ENCODE measurements at regions not wholly inside any gene's neighbourhood (a gene's known extent, or its start where the extent isn't known, plus 50 kb on each side); places are given as distances from the start of the nearest gene placed in this dataset.

DNA sequence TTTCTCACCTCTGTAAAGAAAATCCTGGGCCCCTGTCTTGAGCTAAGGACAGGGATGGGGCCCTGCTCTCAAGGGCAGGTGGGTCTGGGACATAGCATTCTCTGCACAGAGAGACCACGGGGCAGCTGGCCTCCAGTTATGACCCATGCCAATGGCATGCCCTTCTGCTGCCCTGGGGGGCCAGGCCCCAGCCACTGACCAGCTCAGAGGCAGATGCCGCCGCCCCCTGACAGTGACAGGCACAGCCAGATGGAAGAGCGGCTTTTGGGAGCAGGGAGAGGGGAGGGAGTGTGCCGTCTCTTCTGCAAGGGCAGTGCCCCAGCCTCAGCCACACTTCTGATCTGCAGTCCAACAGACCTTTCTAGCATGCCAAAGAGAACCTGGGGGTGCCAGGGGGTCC lies 114.8 kb upstream of the NAV2 start:
- H3K4me3 ChIP-seq (ENCODE audit: low read depth, low read length): no peak overlapping the region
- no peak for DNase-seq (ENCODE audit: low read depth)
- TF ChIP-seq, protein P1, sequence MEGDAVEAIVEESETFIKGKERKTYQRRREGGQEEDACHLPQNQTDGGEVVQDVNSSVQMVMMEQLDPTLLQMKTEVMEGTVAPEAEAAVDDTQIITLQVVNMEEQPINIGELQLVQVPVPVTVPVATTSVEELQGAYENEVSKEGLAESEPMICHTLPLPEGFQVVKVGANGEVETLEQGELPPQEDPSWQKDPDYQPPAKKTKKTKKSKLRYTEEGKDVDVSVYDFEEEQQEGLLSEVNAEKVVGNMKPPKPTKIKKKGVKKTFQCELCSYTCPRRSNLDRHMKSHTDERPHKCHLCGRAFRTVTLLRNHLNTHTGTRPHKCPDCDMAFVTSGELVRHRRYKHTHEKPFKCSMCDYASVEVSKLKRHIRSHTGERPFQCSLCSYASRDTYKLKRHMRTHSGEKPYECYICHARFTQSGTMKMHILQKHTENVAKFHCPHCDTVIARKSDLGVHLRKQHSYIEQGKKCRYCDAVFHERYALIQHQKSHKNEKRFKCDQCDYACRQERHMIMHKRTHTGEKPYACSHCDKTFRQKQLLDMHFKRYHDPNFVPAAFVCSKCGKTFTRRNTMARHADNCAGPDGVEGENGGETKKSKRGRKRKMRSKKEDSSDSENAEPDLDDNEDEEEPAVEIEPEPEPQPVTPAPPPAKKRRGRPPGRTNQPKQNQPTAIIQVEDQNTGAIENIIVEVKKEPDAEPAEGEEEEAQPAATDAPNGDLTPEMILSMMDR (conservative IDR thresholded peaks at IDR 0.05; ENCODE audit: low read depth, low read length): no peak

DNA sequence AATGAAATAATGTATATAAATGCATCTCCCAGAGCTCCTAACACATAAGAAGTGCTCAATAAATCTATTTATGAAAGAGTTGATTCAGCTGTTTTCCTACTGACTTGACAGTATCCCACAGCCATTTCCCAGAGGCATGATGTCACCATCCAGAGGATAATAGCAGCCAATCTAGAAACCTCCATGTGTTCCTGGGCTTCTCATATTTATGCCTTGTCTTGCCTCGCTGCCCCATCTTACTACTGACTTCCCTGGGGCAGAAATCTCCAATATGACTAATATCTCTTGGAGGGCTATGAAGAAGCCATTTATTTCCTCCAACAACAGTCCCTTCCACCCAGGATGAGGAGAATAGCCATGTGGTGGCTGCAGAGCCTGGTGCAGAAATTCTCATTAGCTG lies 115.4 kb upstream of the NAV2 start:
- H3K4me3 ChIP-seq (ENCODE audit: low read depth, low read length): no peak overlapping the region
- DNase-seq (ENCODE audit: low read depth): peak; percentile 44
- TF ChIP-seq, protein P1 (conservative IDR thresholded peaks at IDR 0.05; ENCODE audit: low read depth, low read length): no peak

DNA sequence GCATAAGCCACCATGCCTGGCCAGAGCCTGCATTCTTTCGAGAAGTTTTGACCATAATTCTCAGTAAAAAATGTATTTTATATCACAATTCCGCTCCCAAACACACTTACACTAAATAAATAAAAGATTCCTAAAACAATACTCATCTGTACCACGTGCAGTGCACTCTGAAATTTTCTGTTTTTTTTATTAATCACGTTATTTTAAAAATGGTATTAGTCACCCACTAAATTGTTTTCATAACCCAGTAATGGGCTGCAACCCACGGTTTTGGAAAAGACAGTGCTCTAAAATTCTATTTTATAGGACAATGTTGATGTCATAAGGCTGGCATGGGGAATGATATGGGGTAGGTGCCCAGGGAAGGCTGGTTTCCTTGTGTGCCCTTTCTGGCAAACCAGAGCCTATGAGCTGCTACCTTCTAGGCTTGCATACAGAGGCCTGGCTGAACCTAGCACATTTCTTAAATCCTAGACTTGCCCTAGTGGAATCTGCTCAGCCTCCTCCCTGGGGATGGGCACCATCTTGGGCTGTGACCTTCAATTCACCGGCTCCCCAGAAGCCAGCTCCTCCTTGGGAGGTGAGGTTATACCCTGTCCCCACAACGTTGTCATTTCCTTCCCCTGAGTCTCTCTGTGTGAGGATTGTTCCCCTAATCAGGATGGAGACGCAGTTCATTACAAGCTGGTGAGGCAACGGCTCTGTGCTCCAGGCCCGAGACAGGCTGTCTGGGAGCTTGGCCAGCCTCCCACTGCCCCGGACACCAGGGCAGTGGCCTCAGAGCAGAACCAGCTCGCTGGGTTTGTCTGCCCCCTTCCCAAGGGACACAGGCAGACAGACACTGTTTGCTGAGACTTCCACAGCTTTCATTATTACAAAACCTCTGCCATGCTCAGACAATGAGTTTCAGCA lies 116.5 kb upstream of the NAV2 start:
- no peak overlapping the region for H3K4me3 ChIP-seq (ENCODE audit: low read depth, low read length)
- DNase-seq (ENCODE audit: low read depth): peak; percentile 84
- TF ChIP-seq, protein P1 (conservative IDR thresholded peaks at IDR 0.05; ENCODE audit: low read depth, low read length): no peak

DNA sequence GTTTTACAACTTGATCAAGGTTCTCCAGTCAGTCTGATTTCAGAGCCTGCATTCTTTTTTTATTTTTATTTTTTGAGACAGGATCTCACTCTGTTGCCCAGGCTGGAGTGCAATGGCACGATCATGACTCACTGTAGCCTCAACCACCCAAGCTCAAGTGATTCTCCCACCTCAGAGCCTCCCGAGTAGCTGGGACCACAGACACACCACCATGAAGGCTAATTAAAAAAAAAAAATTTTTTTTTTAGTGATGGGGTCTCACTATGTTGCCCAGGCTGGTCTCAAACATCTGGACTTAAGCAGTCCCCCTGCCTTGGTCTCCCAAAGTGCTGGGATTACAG lies 117.2 kb upstream of the NAV2 start:
- H3K4me3 ChIP-seq (ENCODE audit: low read depth, low read length): no peak overlapping the region
- TF ChIP-seq, protein P1 (conservative IDR thresholded peaks at IDR 0.05; ENCODE audit: low read depth, low read length): no peak
- no peak for DNase-seq (ENCODE audit: low read depth)

DNA sequence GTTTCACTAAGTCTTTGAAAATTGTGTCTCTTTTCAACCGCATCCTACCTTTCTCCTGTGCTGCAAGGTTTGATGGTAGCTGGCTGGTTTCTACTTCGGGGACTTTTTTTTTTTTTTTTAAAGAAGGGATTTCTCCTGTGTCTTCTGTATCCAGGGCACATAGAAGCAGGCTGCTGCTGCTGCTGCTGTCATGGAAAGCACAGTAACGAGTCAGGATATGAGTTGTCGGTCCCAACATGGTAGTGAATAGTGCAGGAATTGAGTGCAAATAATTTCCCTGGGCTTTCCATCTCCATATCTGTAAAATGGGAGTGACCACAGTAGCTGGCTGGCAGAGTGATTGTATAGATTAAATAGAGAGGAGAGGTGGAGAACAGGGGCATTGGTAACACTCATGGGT lies 118.3 kb upstream of the NAV2 start:
- TF ChIP-seq, protein P1 (conservative IDR thresholded peaks at IDR 0.05; ENCODE audit: low read depth, low read length): no peak
- no peak for DNase-seq (ENCODE audit: low read depth)
- no peak overlapping the region for H3K4me3 ChIP-seq (ENCODE audit: low read depth, low read length)

DNA sequence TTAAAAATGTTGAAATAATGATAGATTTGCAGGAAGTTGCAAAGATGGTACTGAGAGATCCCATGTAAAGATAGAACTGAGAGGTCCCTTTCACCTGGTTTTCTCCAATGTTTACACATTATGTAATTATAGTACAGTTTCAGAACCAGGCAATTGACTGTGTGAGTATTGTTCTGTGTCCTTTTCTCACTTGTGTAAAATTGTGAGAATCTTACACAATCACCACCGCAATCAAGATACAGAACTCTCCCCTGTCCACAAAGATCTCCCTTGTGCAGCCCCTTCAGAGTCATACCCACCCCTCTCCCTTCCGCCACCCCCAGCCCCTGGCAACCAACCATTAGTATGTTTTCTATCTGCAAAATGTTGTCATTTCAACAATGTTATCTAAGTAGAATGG lies 119.8 kb upstream of the NAV2 start:
- DNase-seq (ENCODE audit: low read depth): no peak
- TF ChIP-seq, protein P1 (conservative IDR thresholded peaks at IDR 0.05; ENCODE audit: low read depth, low read length): no peak
- no peak overlapping the region for H3K4me3 ChIP-seq (ENCODE audit: low read depth, low read length)
